ENCODE measurements at regions not wholly inside any gene's neighbourhood (a gene's known extent, or its start where the extent isn't known, plus 50 kb on each side); places are given as distances from the start of the nearest gene placed in this dataset.

GRCh38 chr4:134650461-134650860 lies 448.9 kb upstream of the PABPC4L start:
- no peak for TF ChIP-seq CTCF (IDR thresholded peaks at IDR 0.05; ENCODE audit: insufficient read depth, low read length, poor library complexity, severe bottlenecking)
- TF ChIP-seq EZH2phosphoT487 (conservative IDR thresholded peaks at IDR 0.05; ENCODE audit: low read length) = no peak

Measured in SU-DHL-6 (cell line).